Smooth muscle cell (in vitro differentiated cells): ENCODE measurements at regions not wholly inside any gene's neighbourhood (a gene's known extent, or its start where the extent isn't known, plus 50 kb on each side); places are given as distances from the start of the nearest gene placed in this dataset.

Experiments used
- DNase-seq: peaks from one replicate; lab custom pipeline; 2025; ENCODE audit not compliant: unreplicated experiment; lab: John Stamatoyannopoulos, UW
- H2AFZ ChIP-seq: fragments of 200-600 bp; sonication (generic); 2 replicates; pipeline ENCODE4 v1.6.0; 2016; ENCODE audit warnings: antibody characterized with exemption, low read depth, mild to moderate bottlenecking
- H3F3A ChIP-seq: fragments of 200-600 bp; sonication (generic); 2 replicates; pipeline ENCODE4 v1.6.0; 2017; ENCODE audit warnings: antibody characterized with exemption, low read depth
- H3K27ac ChIP-seq: fragments of 200-600 bp; sonication (generic); 2 replicates; pipeline ENCODE4 v1.5.1; 2016; ENCODE audit warnings: low read depth, mild to moderate bottlenecking
- H3K27me3 ChIP-seq: fragments of 200-600 bp; sonication (generic); 2 replicates; pipeline ENCODE4 v1.6.1; 2016; ENCODE audit warnings: low read depth, mild to moderate bottlenecking
- H3K36me3 ChIP-seq: fragments of 200-600 bp; sonication (generic); 2 replicates; pipeline ENCODE4 v1.5.1; 2016; ENCODE audit warnings: low read depth
- H3K4me1 ChIP-seq: fragments of 200-600 bp; sonication (generic); 2 replicates; pipeline ENCODE4 v1.5.1; 2016; ENCODE audit warnings: low read depth
- H3K4me2 ChIP-seq: fragments of 200-600 bp; sonication (generic); 2 replicates; pipeline ENCODE4 v1.6.0; 2016; ENCODE audit warnings: mild to moderate bottlenecking
- H3K4me3 ChIP-seq: fragments of 200-600 bp; sonication (generic); 2 replicates; pipeline ENCODE4 v1.5.1; 2016; ENCODE audit warnings: mild to moderate bottlenecking
- H3K79me2 ChIP-seq: fragments of 200-600 bp; sonication (generic); 2 replicates; pipeline ENCODE4 v1.6.0; 2016; ENCODE audit warnings: low read depth, mild to moderate bottlenecking
- H3K9ac ChIP-seq: fragments of 200-600 bp; sonication (generic); 2 replicates; pipeline ENCODE4 v1.6.0; 2016; ENCODE audit warnings: low read depth
- H3K9me3 ChIP-seq: fragments of 200-600 bp; sonication (generic); replicated peaks from 2 replicates; pipeline ENCODE4 v1.5.1; 2016; ENCODE audit warnings: low read depth
- H4K20me1 ChIP-seq: fragments of 200-600 bp; sonication (generic); 2 replicates; pipeline ENCODE4 v1.6.0; 2016; ENCODE audit warnings: low read depth
- CTCF ChIP-seq: fragments of 200-600 bp; sonication (generic); IDR thresholded peaks from 2 replicates; pipeline ENCODE4 v1.5.1; 2017; ENCODE audit warnings: borderline replicate concordance, mild to moderate bottlenecking, antibody characterized with exemption; ENCODE audit not compliant: insufficient read depth, poor library complexity, severe bottlenecking
- WGBS: methylation state at CpG from one replicate; pipeline ENCODE4 v1.1.7; 2016; ENCODE audit warnings: low lambda C conversion rate; 5-methylcytosine and 5-hydroxymethylcytosine counted together

DNA sequence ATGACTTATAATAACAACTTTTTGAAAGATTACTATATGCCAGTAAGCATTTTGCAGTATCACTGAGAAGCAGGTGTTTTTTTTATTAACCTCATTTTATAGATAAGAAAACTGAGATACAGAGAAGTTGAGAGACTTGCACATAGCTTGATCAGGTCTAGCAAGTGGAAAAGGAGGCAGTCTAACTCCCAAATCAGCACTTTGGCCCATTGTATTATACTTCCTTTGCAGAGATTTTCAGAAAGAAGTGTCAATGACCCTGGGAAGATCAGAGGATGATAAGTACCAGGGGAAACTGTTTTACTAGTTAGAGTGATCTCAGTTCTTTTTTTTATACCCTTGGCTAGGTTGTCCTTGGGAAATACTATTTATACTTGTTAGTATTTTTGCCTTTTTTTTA lies 358.7 kb downstream of the SQOR start:
- H3K9me3 ChIP-seq = no peaks in the 10 kb centered on the region

DNA sequence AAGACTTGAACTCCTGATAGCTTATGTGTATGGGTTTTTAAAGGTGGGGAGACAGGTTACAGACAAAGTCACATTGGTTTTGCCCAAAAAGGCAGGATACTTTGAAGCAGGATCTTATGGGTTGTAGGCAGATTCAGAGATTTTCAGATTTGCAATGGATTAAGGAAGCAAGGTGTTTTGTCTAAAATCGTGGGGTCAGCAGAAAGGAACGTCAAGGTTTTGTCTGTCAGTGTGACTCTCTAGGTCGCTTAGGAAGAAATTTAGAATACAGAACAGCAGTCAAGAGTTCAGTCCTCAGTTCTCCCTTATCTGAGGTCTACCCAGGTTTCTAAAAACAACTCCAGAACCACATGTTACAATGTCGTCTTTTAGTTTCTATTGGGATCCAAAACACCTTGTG lies 361.0 kb downstream of the SQOR start:
- no peak for TF ChIP-seq CTCF
- Histone ChIP-seq H3K27ac (no peak overlapping the region), H3K4me1 (no peaks in the 10 kb centered on the region), H3K9ac (no peak overlapping the region), H4K20me1 (no peaks in the 10 kb centered on the region), H3K4me2 (no peak overlapping the region), H3K79me2 (no peaks in the 10 kb centered on the region), H3K9me3 (no peaks in the 10 kb centered on the region), H3K27me3 (no peaks in the 10 kb centered on the region), H3K4me3 (no peak overlapping the region), H3K36me3 (no peaks in the 10 kb centered on the region), H3F3A (no peaks in the 10 kb centered on the region), H2AFZ (no peak overlapping the region)
- DNase-seq = no peak
- 83% methylated on average over 4 of the region's 4 CpGs for WGBS

More for the DNA sequence above, 358.7 kb downstream of the SQOR start:
- no peaks in the 10 kb centered on the region for H3F3A ChIP-seq
- no peak for TF ChIP-seq CTCF
- H3K4me3 ChIP-seq = no peak overlapping the region
- H3K36me3 ChIP-seq = no peaks in the 10 kb centered on the region
- no peak for DNase-seq
- no peak overlapping the region for H3K4me2 ChIP-seq
- no peaks in the 10 kb centered on the region for H3K79me2 ChIP-seq
- H3K4me1 ChIP-seq = no peaks in the 10 kb centered on the region
- H2AFZ ChIP-seq = no peak overlapping the region
- H3K27me3 ChIP-seq = no peaks in the 10 kb centered on the region
- no peak overlapping the region for H3K27ac ChIP-seq
- H3K9ac ChIP-seq = no peak overlapping the region
- H4K20me1 ChIP-seq = no peaks in the 10 kb centered on the region

DNA sequence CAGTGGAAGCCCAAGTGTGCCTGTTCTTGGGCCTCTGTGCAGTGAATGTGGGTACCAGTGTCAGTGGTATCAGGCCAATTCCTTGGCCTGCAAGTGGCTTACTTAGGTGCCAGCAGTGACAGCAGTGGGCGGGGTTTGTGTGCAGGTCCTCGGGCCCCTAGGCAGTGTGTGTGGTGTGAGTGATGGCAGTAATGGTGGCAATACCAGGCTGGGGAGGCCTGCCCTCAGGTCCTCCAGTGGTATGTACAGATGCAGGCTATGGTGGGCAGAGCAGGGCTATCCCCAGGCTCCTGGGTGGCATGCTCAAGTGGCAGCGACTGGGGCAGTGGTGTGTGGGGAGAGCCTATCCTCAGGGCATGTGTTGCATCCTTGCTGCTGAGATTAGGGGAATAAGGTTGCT lies 379.7 kb downstream of the SQOR start:
- WGBS = 90% methylated on average over 3 of the region's 3 CpGs
- H3K79me2 ChIP-seq = no peaks in the 10 kb centered on the region
- no peak overlapping the region for H3K4me3 ChIP-seq
- H3K4me1 ChIP-seq = no peaks in the 10 kb centered on the region
- DNase-seq = no peak
- no peak overlapping the region for H3K4me2 ChIP-seq
- H3K27ac ChIP-seq = no peak overlapping the region
- no peaks in the 10 kb centered on the region for H3K36me3 ChIP-seq
- no peak for TF ChIP-seq CTCF
- no peaks in the 10 kb centered on the region for H3K27me3 ChIP-seq
- no peak overlapping the region for H2AFZ ChIP-seq
- no peak overlapping the region for H3K9ac ChIP-seq
- no peaks in the 10 kb centered on the region for H4K20me1 ChIP-seq
- peaks cover 3% of the 10 kb centered on the region for H3K9me3 ChIP-seq
- H3F3A ChIP-seq = no peaks in the 10 kb centered on the region

GRCh38 chr15:46034755-46035154 lies 399.9 kb downstream of the SQOR start:
- Histone ChIP-seq H3K79me2 (no peaks in the 10 kb centered on the region), H3F3A (no peaks in the 10 kb centered on the region), H3K4me1 (no peaks in the 10 kb centered on the region), H3K36me3 (no peaks in the 10 kb centered on the region), H3K9me3 (no peaks in the 10 kb centered on the region), H3K27me3 (no peaks in the 10 kb centered on the region), H3K4me2 (no peak overlapping the region), H2AFZ (no peak overlapping the region), H3K27ac (no peak overlapping the region), H4K20me1 (no peaks in the 10 kb centered on the region), H3K4me3 (no peak overlapping the region), H3K9ac (no peak overlapping the region)
- TF ChIP-seq CTCF = no peak
- no peak for DNase-seq
- WGBS = 88% methylated on average over 2 of the region's 2 CpGs
